ENCODE measurements at regions not wholly inside any gene's neighbourhood (a gene's known extent, or its start where the extent isn't known, plus 50 kb on each side); places are given as distances from the start of the nearest gene placed in this dataset.

DNA sequence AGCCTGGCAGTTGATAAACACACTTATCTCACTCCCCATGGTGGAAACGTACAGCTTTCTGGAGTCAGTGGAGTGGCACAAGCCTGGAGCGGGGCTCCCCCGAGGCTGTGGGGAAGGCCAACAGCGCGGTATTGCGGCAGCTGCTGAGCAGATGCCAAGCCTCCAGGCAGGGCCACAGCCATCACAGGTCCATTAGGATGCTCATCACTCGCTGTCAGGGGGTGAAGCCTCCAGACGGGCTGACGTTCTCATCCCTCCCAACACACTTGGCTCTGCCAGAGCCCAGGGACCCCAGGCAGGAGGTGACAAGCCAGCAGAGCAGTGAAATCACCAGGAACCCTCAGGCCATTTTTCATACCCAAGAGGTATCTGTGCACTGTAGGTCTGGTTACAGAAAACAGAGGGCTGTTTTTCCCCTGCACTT is 529.2 kb upstream of the KLHL29 start:
- no peak overlapping the region for H3K4me3 ChIP-seq (ENCODE audit: low read depth, low read length)
- no peak overlapping the region for H3K27ac ChIP-seq
- H3K27me3 ChIP-seq (ENCODE audit: control insufficient read depth, insufficient read depth, low read length): no peaks in the 10 kb centered on the region
- no peak overlapping the region for H3K9ac ChIP-seq
- no peaks in the 10 kb centered on the region for H3K36me3 ChIP-seq (ENCODE audit: control insufficient read depth, insufficient read depth, low read length)
- H3K4me2 ChIP-seq (ENCODE audit: low read length): no peak overlapping the region
- H3K4me1 ChIP-seq: no peaks in the 10 kb centered on the region
- H2AFZ ChIP-seq: no peak overlapping the region
- H3K9me3 ChIP-seq (ENCODE audit: control insufficient read depth, low read length): no peaks in the 10 kb centered on the region
- TF ChIP-seq, protein P1, sequence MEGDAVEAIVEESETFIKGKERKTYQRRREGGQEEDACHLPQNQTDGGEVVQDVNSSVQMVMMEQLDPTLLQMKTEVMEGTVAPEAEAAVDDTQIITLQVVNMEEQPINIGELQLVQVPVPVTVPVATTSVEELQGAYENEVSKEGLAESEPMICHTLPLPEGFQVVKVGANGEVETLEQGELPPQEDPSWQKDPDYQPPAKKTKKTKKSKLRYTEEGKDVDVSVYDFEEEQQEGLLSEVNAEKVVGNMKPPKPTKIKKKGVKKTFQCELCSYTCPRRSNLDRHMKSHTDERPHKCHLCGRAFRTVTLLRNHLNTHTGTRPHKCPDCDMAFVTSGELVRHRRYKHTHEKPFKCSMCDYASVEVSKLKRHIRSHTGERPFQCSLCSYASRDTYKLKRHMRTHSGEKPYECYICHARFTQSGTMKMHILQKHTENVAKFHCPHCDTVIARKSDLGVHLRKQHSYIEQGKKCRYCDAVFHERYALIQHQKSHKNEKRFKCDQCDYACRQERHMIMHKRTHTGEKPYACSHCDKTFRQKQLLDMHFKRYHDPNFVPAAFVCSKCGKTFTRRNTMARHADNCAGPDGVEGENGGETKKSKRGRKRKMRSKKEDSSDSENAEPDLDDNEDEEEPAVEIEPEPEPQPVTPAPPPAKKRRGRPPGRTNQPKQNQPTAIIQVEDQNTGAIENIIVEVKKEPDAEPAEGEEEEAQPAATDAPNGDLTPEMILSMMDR (IDR thresholded peaks at IDR 0.05): no peak
- no peaks in the 10 kb centered on the region for H3K79me2 ChIP-seq

DNA sequence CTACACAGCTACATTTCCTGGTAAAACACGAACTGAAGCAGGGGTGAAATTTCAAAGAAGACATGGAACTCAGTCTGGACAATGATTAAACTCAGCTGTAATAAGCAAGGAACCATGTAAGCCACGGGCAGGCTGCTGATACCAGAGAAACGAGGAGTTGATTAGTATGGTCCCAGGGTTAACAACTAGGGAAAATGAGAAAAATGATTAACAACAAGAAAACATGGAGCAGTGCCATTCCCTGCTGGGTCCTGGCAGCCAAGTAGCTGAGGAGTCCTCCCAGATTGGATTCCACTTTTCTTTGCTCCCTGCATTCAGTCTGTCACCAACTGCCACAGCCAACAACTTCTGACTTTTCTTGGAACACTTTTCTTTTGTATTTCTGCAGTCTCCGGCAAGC is 517.0 kb upstream of the KLHL29 start:
- Histone ChIP-seq H3K79me2 (no peaks in the 10 kb centered on the region), H3K36me3 (ENCODE audit: control insufficient read depth, insufficient read depth, low read length) (no peaks in the 10 kb centered on the region), H3K27me3 (ENCODE audit: control insufficient read depth, insufficient read depth, low read length) (no peaks in the 10 kb centered on the region), H3K9ac (no peak overlapping the region), H3K4me3 (ENCODE audit: low read depth, low read length) (no peak overlapping the region), H3K4me1 (no peaks in the 10 kb centered on the region), H2AFZ (no peak overlapping the region), H3K9me3 (ENCODE audit: control insufficient read depth, low read length) (no peaks in the 10 kb centered on the region), H3K27ac (no peak overlapping the region), H3K4me2 (ENCODE audit: low read length) (no peak overlapping the region)
- TF ChIP-seq, protein P1 (IDR thresholded peaks at IDR 0.05): no peak

DNA sequence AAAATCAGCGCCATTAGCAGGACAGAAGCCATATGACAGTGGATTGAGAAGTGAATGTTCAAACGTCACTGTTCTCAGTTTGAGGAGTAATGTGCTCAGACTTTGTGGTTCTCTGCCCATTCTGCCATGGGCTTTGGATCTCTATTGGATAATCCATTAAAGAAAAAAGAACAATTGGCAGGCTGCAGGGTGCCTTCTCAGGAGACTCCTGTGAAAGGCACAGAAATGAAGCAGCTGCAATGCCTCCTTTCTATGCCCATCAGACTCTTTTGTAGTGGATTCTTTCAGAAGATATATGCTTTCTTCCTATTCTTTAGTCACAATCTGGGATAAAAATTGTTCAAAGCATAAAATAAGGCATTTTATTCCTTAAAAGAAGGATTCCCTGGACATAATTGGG is 506.9 kb upstream of the KLHL29 start:
- Histone ChIP-seq H3K36me3 (ENCODE audit: control insufficient read depth, insufficient read depth, low read length) (no peaks in the 10 kb centered on the region), H3K79me2 (no peaks in the 10 kb centered on the region), H3K9me3 (ENCODE audit: control insufficient read depth, low read length) (peaks cover 5% of the 10 kb centered on the region), H2AFZ (no peak overlapping the region), H3K27ac (no peak overlapping the region), H3K9ac (no peak overlapping the region), H3K4me2 (ENCODE audit: low read length) (no peak overlapping the region), H3K4me3 (ENCODE audit: low read depth, low read length) (no peak overlapping the region), H3K27me3 (ENCODE audit: control insufficient read depth, insufficient read depth, low read length) (no peaks in the 10 kb centered on the region), H3K4me1 (no peaks in the 10 kb centered on the region)
- TF ChIP-seq, protein P1 (IDR thresholded peaks at IDR 0.05): no peak

DNA sequence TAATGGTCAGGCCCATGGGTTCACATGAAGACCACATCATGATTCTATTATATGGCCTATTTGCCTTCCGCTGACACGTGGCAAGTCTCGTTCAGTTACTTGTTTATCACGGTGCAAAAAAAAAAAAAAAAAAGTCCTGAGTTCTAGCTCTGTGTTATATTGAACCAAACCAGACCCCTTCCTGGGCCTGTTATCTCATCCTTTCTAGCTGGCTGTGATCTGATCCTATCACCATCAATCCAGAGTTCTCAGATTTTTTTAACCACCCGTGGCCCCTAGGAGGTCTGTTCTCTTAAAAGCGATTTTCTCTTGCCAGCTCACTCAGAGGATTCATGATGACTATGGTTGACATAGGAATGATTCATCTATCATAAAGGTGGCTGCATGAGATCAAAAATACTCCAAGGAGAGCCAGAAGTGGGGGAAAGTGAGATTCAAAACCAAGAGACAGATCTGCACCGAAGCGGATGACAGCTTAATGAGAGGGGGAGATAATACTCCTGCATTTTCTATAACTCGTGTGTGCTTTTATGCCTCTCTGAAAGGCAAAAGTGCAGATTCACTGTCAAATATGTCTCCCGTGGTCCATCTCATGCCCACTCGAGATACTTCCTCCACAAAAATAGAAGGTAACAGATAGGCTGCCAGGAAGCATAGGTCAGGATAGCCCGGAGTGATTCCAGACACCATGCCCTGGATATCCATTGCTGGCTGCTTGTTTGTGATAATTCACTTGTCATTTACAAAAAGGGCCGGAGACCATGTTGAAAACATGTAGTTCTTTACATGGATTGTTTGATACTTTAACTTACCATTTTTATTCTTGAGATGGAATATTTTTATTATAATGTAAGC is 505.7 kb upstream of the KLHL29 start:
- no peak overlapping the region for H3K4me2 ChIP-seq (ENCODE audit: low read length)
- TF ChIP-seq, protein P1 (IDR thresholded peaks at IDR 0.05): no peak
- no peaks in the 10 kb centered on the region for H3K36me3 ChIP-seq (ENCODE audit: control insufficient read depth, insufficient read depth, low read length)
- no peaks in the 10 kb centered on the region for H3K27me3 ChIP-seq (ENCODE audit: control insufficient read depth, insufficient read depth, low read length)
- H3K4me1 ChIP-seq: no peaks in the 10 kb centered on the region
- no peak overlapping the region for H2AFZ ChIP-seq
- H3K9me3 ChIP-seq (ENCODE audit: control insufficient read depth, low read length): peaks cover 5% of the 10 kb centered on the region
- no peaks in the 10 kb centered on the region for H3K79me2 ChIP-seq
- no peak overlapping the region for H3K9ac ChIP-seq
- no peak overlapping the region for H3K27ac ChIP-seq
- no peak overlapping the region for H3K4me3 ChIP-seq (ENCODE audit: low read depth, low read length)

DNA sequence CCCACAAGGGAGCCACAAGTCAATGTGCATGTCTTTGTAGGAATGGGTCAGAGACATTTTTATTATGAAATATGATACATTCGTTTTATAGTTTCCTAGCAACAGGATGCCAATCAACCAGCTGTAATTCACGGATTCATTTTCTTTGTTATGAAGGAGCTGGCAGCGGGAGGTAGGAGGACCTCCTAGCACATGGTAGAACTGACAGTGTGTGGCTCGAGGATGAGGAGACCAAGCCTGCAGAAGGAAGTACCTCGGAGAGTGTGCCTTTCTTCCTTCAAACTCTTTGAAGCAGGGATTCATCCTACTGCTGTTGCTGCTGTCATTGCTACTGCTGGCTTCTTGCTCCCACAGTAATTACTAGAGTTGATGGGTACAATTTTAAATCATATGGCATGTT is 504.8 kb upstream of the KLHL29 start:
- Histone ChIP-seq H3K27me3 (ENCODE audit: control insufficient read depth, insufficient read depth, low read length) (no peaks in the 10 kb centered on the region), H3K9me3 (ENCODE audit: control insufficient read depth, low read length) (peaks cover 3% of the 10 kb centered on the region), H3K27ac (no peak overlapping the region), H3K4me2 (ENCODE audit: low read length) (no peak overlapping the region), H3K36me3 (ENCODE audit: control insufficient read depth, insufficient read depth, low read length) (no peaks in the 10 kb centered on the region), H3K79me2 (no peaks in the 10 kb centered on the region), H3K9ac (no peak overlapping the region), H3K4me3 (ENCODE audit: low read depth, low read length) (no peak overlapping the region), H2AFZ (no peak overlapping the region), H3K4me1 (no peaks in the 10 kb centered on the region)
- TF ChIP-seq, protein P1 (IDR thresholded peaks at IDR 0.05): no peak

Data from parathyroid adenoma (tissue), 2 donors.